ENCODE measurements at regions not wholly inside any gene's neighbourhood (a gene's known extent, or its start where the extent isn't known, plus 50 kb on each side); places are given as distances from the start of the nearest gene placed in this dataset.

- Histone ChIP-seq H3K27ac (ENCODE audit: low read length) (no peak overlapping the region), H3K9me3 (ENCODE audit: control insufficient read depth, low read depth, low read length) (no peaks in the 10 kb centered on the region), H3K4me3 (ENCODE audit: low read length) (no peak overlapping the region), H3K9ac (ENCODE audit: low read length) (no peak overlapping the region), H3K4me1 (ENCODE audit: control insufficient read depth, low read depth, low read length) (no peaks in the 10 kb centered on the region), H3K27me3 (ENCODE audit: control insufficient read depth, insufficient read depth, low read length) (no peaks in the 10 kb centered on the region), H3K36me3 (ENCODE audit: control insufficient read depth, low read depth, low read length) (no peaks in the 10 kb centered on the region)
Measured at GRCh38 chr2:19797243-19797810, 104.5 kb downstream of the TTC32 start.

GRCh38 chr2:19796035-19796695 lies 105.6 kb downstream of the TTC32 start:
- no peaks in the 10 kb centered on the region for H3K27me3 ChIP-seq (ENCODE audit: control insufficient read depth, insufficient read depth, low read length)
- no peak overlapping the region for H3K4me3 ChIP-seq (ENCODE audit: low read length)
- H3K9ac ChIP-seq (ENCODE audit: low read length): no peak overlapping the region
- H3K4me1 ChIP-seq (ENCODE audit: control insufficient read depth, low read depth, low read length): no peaks in the 10 kb centered on the region
- H3K27ac ChIP-seq (ENCODE audit: low read length): no peak overlapping the region
- H3K36me3 ChIP-seq (ENCODE audit: control insufficient read depth, low read depth, low read length): no peaks in the 10 kb centered on the region
- no peaks in the 10 kb centered on the region for H3K9me3 ChIP-seq (ENCODE audit: control insufficient read depth, low read depth, low read length)

GRCh38 chr2:19793132-19793750 lies 108.5 kb downstream of the TTC32 start:
- Histone ChIP-seq H3K9me3 (ENCODE audit: control insufficient read depth, low read depth, low read length) (no peaks in the 10 kb centered on the region), H3K36me3 (ENCODE audit: control insufficient read depth, low read depth, low read length) (no peaks in the 10 kb centered on the region), H3K27ac (ENCODE audit: low read length) (no peak overlapping the region), H3K4me1 (ENCODE audit: control insufficient read depth, low read depth, low read length) (no peaks in the 10 kb centered on the region), H3K27me3 (ENCODE audit: control insufficient read depth, insufficient read depth, low read length) (no peaks in the 10 kb centered on the region), H3K4me3 (ENCODE audit: low read length) (no peak overlapping the region), H3K9ac (ENCODE audit: low read length) (no peak overlapping the region)

GRCh38 chr2:19790291-19790690 lies 111.5 kb downstream of the TTC32 start:
- H3K4me1 ChIP-seq (ENCODE audit: control insufficient read depth, low read depth, low read length): peaks cover 16% of the 10 kb centered on the region
- H3K27ac ChIP-seq (ENCODE audit: low read length): no peak overlapping the region
- no peaks in the 10 kb centered on the region for H3K36me3 ChIP-seq (ENCODE audit: control insufficient read depth, low read depth, low read length)
- no peaks in the 10 kb centered on the region for H3K9me3 ChIP-seq (ENCODE audit: control insufficient read depth, low read depth, low read length)
- H3K4me3 ChIP-seq (ENCODE audit: low read length): no peak overlapping the region
- H3K9ac ChIP-seq (ENCODE audit: low read length): no peak overlapping the region
- H3K27me3 ChIP-seq (ENCODE audit: control insufficient read depth, insufficient read depth, low read length): peaks cover 4% of the 10 kb centered on the region

GRCh38 chr2:19787134-19787533 lies 114.6 kb downstream of the TTC32 start:
- Histone ChIP-seq H3K27ac (ENCODE audit: low read length) (no peak overlapping the region), H3K4me1 (ENCODE audit: control insufficient read depth, low read depth, low read length) (peaks cover 16% of the 10 kb centered on the region), H3K36me3 (ENCODE audit: control insufficient read depth, low read depth, low read length) (no peaks in the 10 kb centered on the region), H3K27me3 (ENCODE audit: control insufficient read depth, insufficient read depth, low read length) (peaks cover 4% of the 10 kb centered on the region), H3K9me3 (ENCODE audit: control insufficient read depth, low read depth, low read length) (no peaks in the 10 kb centered on the region), H3K4me3 (ENCODE audit: low read length) (no peak overlapping the region), H3K9ac (ENCODE audit: low read length) (no peak overlapping the region)

- no peak overlapping the region for H3K4me3 ChIP-seq (ENCODE audit: low read length)
Measured at GRCh38 chr2:19786408-19787058, 115.2 kb downstream of the TTC32 start.

GRCh38 chr2:19785867-19786266 lies 115.9 kb downstream of the TTC32 start:
- H3K27ac ChIP-seq (ENCODE audit: low read length): no peak overlapping the region
- peaks cover 4% of the 10 kb centered on the region for H3K27me3 ChIP-seq (ENCODE audit: control insufficient read depth, insufficient read depth, low read length)
- no peak overlapping the region for H3K9ac ChIP-seq (ENCODE audit: low read length)
- H3K9me3 ChIP-seq (ENCODE audit: control insufficient read depth, low read depth, low read length): no peaks in the 10 kb centered on the region
- peaks cover 16% of the 10 kb centered on the region for H3K4me1 ChIP-seq (ENCODE audit: control insufficient read depth, low read depth, low read length)
- H3K36me3 ChIP-seq (ENCODE audit: control insufficient read depth, low read depth, low read length): no peaks in the 10 kb centered on the region
- H3K4me3 ChIP-seq (ENCODE audit: low read length): no peak overlapping the region

More at GRCh38 chr2:19786408-19787058, 115.2 kb downstream of the TTC32 start:
- H3K9ac ChIP-seq (ENCODE audit: low read length): no peak overlapping the region
- H3K27me3 ChIP-seq (ENCODE audit: control insufficient read depth, insufficient read depth, low read length): peaks cover 4% of the 10 kb centered on the region
- H3K27ac ChIP-seq (ENCODE audit: low read length): no peak overlapping the region
- no peaks in the 10 kb centered on the region for H3K36me3 ChIP-seq (ENCODE audit: control insufficient read depth, low read depth, low read length)
- no peaks in the 10 kb centered on the region for H3K9me3 ChIP-seq (ENCODE audit: control insufficient read depth, low read depth, low read length)
- peaks cover 16% of the 10 kb centered on the region for H3K4me1 ChIP-seq (ENCODE audit: control insufficient read depth, low read depth, low read length)

GRCh38 chr2:19785447-19785846 lies 116.3 kb downstream of the TTC32 start:
- Histone ChIP-seq H3K36me3 (ENCODE audit: control insufficient read depth, low read depth, low read length) (no peaks in the 10 kb centered on the region), H3K27ac (ENCODE audit: low read length) (no peak overlapping the region), H3K9me3 (ENCODE audit: control insufficient read depth, low read depth, low read length) (no peaks in the 10 kb centered on the region), H3K4me1 (ENCODE audit: control insufficient read depth, low read depth, low read length) (peaks cover 16% of the 10 kb centered on the region), H3K4me3 (ENCODE audit: low read length) (no peak overlapping the region), H3K9ac (ENCODE audit: low read length) (no peak overlapping the region), H3K27me3 (ENCODE audit: control insufficient read depth, insufficient read depth, low read length) (peaks cover 4% of the 10 kb centered on the region)

- Histone ChIP-seq H3K27ac (ENCODE audit: low read length) (no peak overlapping the region), H3K4me3 (ENCODE audit: low read length) (no peak overlapping the region), H3K27me3 (ENCODE audit: control insufficient read depth, insufficient read depth, low read length) (peaks cover 4% of the 10 kb centered on the region), H3K9ac (ENCODE audit: low read length) (no peak overlapping the region), H3K36me3 (ENCODE audit: control insufficient read depth, low read depth, low read length) (no peaks in the 10 kb centered on the region), H3K9me3 (ENCODE audit: control insufficient read depth, low read depth, low read length) (no peaks in the 10 kb centered on the region), H3K4me1 (ENCODE audit: control insufficient read depth, low read depth, low read length) (peaks cover 16% of the 10 kb centered on the region)
Measured at GRCh38 chr2:19784456-19784855, 117.3 kb downstream of the TTC32 start.

GRCh38 chr2:19783935-19784334 lies 117.8 kb downstream of the TTC32 start:
- H3K27me3 ChIP-seq (ENCODE audit: control insufficient read depth, insufficient read depth, low read length): peaks cover 4% of the 10 kb centered on the region
- peaks cover 16% of the 10 kb centered on the region for H3K4me1 ChIP-seq (ENCODE audit: control insufficient read depth, low read depth, low read length)
- no peaks in the 10 kb centered on the region for H3K36me3 ChIP-seq (ENCODE audit: control insufficient read depth, low read depth, low read length)
- no peak overlapping the region for H3K4me3 ChIP-seq (ENCODE audit: low read length)
- H3K27ac ChIP-seq (ENCODE audit: low read length): no peak overlapping the region
- no peaks in the 10 kb centered on the region for H3K9me3 ChIP-seq (ENCODE audit: control insufficient read depth, low read depth, low read length)
- no peak overlapping the region for H3K9ac ChIP-seq (ENCODE audit: low read length)

- H3K27me3 ChIP-seq (ENCODE audit: control insufficient read depth, insufficient read depth, low read length): no peaks in the 10 kb centered on the region
- no peak overlapping the region for H3K4me3 ChIP-seq (ENCODE audit: low read length)
- H3K36me3 ChIP-seq (ENCODE audit: control insufficient read depth, low read depth, low read length): no peaks in the 10 kb centered on the region
- no peak overlapping the region for H3K27ac ChIP-seq (ENCODE audit: low read length)
- H3K9me3 ChIP-seq (ENCODE audit: control insufficient read depth, low read depth, low read length): no peaks in the 10 kb centered on the region
- no peak overlapping the region for H3K9ac ChIP-seq (ENCODE audit: low read length)
- peaks cover 20% of the 10 kb centered on the region for H3K4me1 ChIP-seq (ENCODE audit: control insufficient read depth, low read depth, low read length)
Measured at GRCh38 chr2:19776941-19777514, 124.8 kb downstream of the TTC32 start.

Data from iPS-18a (cell line).